Right cardiac atrium (tissue), 5 donors: ENCODE measurements at regions not wholly inside any gene's neighbourhood (a gene's known extent, or its start where the extent isn't known, plus 50 kb on each side); places are given as distances from the start of the nearest gene placed in this dataset.

ENCODE experiments used
- ATAC-seq, 2 donors: fragments of 200-7000 bp; cut with Tn5 transposase; one replicate each; pipeline versions ENCODE4 v1.8.0 to v1.9.1; 2020; ENCODE audit warnings: moderate library complexity in 2 of 2, mild to moderate bottlenecking in 1 of 2
- DNase-seq, 3 donors: peaks; one replicate each; pipeline ENCODE4 v3.0.0-alpha.2; 2020
- H3K27ac ChIP-seq: one replicate; pipeline ENCODE4 v1.5.1; 2013; ENCODE audit warnings: mild to moderate bottlenecking, low read length, control low read depth, moderate library complexity
- H3K27me3 ChIP-seq: one replicate; pipeline ENCODE4 v1.6.1; 2013; ENCODE audit not compliant: control insufficient read depth, insufficient read depth
- H3K4me1 ChIP-seq: one replicate; pipeline ENCODE4 v1.6.1; 2013; ENCODE audit warnings: low read length; ENCODE audit not compliant: control insufficient read depth, insufficient read depth
- H3K4me3 ChIP-seq: one replicate; pipeline ENCODE4 v1.5.1; 2013; ENCODE audit warnings: low read length, control low read depth
- H3K9me3 ChIP-seq: one replicate; pipeline ENCODE4 v1.6.1; 2013; ENCODE audit warnings: low read length; ENCODE audit not compliant: control insufficient read depth
- WGBS: extraction: QIAGEN DNeasy Blood & Tissue Kit; methylation state at CpG from one replicate; pipeline ENCODE4 v1.1.7; 2013; 5-methylcytosine and 5-hydroxymethylcytosine counted together
- intact Hi-C, 4 donors: fragments of 100-400 bp; cut with DNase I; formaldehyde crosslinking; loops; one replicate each; pipeline versions ENCODE4 v1.11.0 to v1.14.0; 2022 to 2023
- donor health status: healthy with polysubstance abuse.
- donor health status: DM: no; HTN: yes; CAD: no.
- donor health status: DM: no; HTN: no; CAD: no.
- donor health status: DM: no; HTN: yes; CAD: no; lungs with severe emphysema.
- donor health status: DM: yes; HTN: yes; CAD: no.

- 90% methylated on average over 10 of the region's 10 CpGs for WGBS
- H3K27ac ChIP-seq, result no peak overlapping the region
- peaks cover 5% of the 10 kb centered on the region for H3K9me3 ChIP-seq
- no peak for ATAC-seq
- no peak for DNase-seq
- H3K4me1 ChIP-seq, result no peaks in the 10 kb centered on the region
- H3K27me3 ChIP-seq, result no peaks in the 10 kb centered on the region
- intact Hi-C loops, result no loop called here
- H3K4me3 ChIP-seq, result no peak overlapping the region
These were observed 72.5 kb downstream of the FOXD2 start for GRCh38 chr1:47510282-47510811.

DNA sequence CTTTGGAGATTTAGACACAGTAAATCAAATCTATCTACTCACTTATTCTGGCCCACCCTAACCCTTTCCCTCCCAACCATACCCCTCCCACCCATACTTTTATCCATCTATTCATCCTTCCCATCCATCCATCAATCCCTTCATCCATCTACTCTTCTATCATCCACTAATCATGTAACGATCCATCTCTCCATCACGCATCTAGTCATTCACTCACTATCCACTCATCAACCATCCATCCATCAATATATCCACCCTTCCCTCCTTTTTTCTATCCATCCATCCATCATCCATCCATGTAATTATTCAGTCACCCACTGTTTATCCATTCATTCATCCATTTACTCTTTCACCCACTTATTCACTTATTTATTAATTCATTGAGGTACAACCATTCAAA, 74.0 kb downstream of the FOXD2 start:
- ATAC-seq, result no peak
- H3K9me3 ChIP-seq, result peaks cover 5% of the 10 kb centered on the region
- 95% methylated on average over 2 of the region's 2 CpGs for WGBS

GRCh38 chr1:47513393-47513792, 75.5 kb downstream of the FOXD2 start:
- Histone ChIP-seq H3K27me3 (no peaks in the 10 kb centered on the region), H3K9me3 (peaks cover 5% of the 10 kb centered on the region), H3K4me1 (no peaks in the 10 kb centered on the region), H3K4me3 (no peak overlapping the region), H3K27ac (no peak overlapping the region)
- no peak for ATAC-seq
- 84% methylated on average over 3 of the region's 3 CpGs for WGBS
- no peak for DNase-seq
- intact Hi-C loops, result no loop called here

More for the DNA sequence above, 74.0 kb downstream of the FOXD2 start:
- H3K27ac ChIP-seq, result no peak overlapping the region
- H3K27me3 ChIP-seq, result no peaks in the 10 kb centered on the region
- intact Hi-C loops, result no loop called here
- no peak overlapping the region for H3K4me3 ChIP-seq
- H3K4me1 ChIP-seq, result no peaks in the 10 kb centered on the region
- DNase-seq, result no peak

GRCh38 chr1:47514229-47514628, 76.4 kb downstream of the FOXD2 start:
- no peaks in the 10 kb centered on the region for H3K4me1 ChIP-seq
- intact Hi-C loops, result no loop called here
- no peak for DNase-seq

DNA sequence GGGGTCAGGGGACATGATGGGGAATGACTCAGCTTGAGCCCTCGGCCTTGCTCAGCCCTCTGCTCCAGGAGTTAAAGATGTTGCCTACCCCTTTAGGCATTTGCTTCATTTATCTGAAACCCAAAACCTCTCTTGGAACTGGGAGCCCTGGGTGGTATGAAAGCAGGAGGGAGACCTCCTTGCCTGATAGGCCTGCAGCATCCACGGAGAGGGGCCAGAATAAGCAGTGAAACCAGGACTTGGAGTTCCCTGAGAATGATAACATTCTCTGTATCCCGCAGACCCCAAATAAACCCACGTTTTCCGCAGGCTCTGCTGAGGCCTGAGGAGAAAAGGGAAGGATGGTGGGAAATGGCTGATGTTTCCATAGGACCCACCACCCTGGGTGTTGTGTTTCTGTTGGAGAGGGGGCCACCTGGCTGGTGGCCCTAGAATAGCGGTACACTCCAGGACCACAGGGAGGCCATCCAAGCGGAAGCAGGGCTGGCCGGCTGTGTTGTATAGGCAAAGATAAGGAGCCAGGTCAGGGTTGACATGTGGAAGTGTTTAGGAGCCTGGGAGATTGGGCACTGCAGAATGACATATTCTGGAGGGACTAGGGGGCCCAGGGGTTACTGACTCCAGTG, 77.4 kb downstream of the FOXD2 start:
- Histone ChIP-seq H3K27me3 (no peaks in the 10 kb centered on the region), H3K4me3 (no peak overlapping the region), H3K4me1 (no peaks in the 10 kb centered on the region), H3K27ac (no peak overlapping the region), H3K9me3 (peaks cover 5% of the 10 kb centered on the region)
- DNase-seq, result no peak
- 53% methylated on average over 8 of the region's 8 CpGs for WGBS
- no peak for ATAC-seq
- intact Hi-C loops, result no loop called here

More at GRCh38 chr1:47514229-47514628, 76.4 kb downstream of the FOXD2 start:
- Histone ChIP-seq H3K27ac (no peak overlapping the region), H3K27me3 (no peaks in the 10 kb centered on the region), H3K9me3 (peaks cover 5% of the 10 kb centered on the region), H3K4me3 (no peak overlapping the region)
- no peak for ATAC-seq

DNA sequence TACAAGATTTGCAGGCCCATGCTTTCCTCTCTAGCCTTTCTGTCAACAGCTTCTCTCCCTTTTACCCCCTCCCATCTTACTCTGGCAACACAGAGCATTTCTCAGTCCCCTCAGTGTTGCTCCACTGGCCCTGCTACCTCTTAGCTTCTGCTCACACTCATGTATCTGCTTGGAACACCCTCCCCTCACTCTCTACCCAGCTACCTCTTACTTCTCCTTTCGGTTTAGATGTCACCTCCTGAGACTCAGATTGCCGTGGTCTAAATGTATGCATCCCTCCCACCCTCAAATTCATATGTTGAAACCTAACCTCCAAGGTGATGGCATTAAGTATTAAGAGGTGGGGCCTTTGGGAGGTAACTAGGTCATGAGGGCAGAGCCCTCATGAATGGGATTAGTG, 80.1 kb downstream of the FOXD2 start:
- ATAC-seq, result no peak
- 88% methylated on average over 2 of the region's 2 CpGs for WGBS
- intact Hi-C loops, result no loop called here

DNA sequence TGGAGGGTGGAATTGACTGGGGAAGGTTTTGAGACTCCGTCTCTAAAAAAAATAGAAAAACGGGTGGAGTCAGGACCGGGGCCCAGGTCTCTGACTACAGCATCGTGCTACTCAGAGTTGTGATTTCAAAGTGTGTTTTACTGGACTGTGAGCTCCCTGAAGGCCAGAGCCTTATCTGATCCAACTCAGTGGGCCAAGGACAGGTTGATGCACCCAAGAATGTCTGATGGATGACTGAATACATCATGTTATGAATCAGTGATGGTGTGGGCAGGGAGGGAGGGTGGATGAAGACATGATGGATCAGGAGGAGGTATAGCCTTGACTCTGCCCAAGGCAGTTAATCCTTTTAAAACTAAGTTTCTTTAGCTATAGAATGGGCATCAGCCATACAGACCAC, 81.6 kb downstream of the FOXD2 start:
- WGBS, result 85% methylated on average over 4 of the region's 4 CpGs
- DNase-seq (no peak), ATAC-seq (no peak)
- H3K27ac ChIP-seq, result no peak overlapping the region
- intact Hi-C loops, result no loop called here
- no peak overlapping the region for H3K4me3 ChIP-seq
- no peaks in the 10 kb centered on the region for H3K27me3 ChIP-seq
- peaks cover 5% of the 10 kb centered on the region for H3K4me1 ChIP-seq
- H3K9me3 ChIP-seq, result peaks cover 1% of the 10 kb centered on the region

More for the DNA sequence above, 80.1 kb downstream of the FOXD2 start:
- Histone ChIP-seq H3K4me3 (no peak overlapping the region), H3K27me3 (no peaks in the 10 kb centered on the region), H3K4me1 (peaks cover 5% of the 10 kb centered on the region), H3K27ac (no peak overlapping the region), H3K9me3 (peaks cover 5% of the 10 kb centered on the region)
- DNase-seq, result no peak

DNA sequence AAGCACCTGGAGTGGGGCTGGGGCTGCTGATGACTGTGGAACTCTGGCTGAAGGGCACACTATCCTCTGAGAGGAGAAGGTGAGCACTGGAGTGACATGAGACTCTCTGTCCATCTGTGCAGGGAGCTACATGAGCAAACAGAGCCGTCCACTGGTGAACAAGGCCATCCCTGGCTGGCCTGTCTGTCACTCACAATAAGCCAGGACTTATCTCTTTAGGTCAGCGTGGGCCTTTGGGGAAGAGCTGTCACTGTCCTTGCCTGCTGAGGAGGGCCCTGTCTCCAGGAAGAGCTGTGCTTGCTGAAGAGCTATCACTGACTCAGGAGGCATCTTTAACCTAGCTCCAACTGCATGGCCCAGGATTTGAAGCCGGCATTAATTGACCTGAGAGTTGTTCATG, 82.1 kb downstream of the FOXD2 start:
- H3K4me3 ChIP-seq, result no peak overlapping the region
- peaks cover 5% of the 10 kb centered on the region for H3K4me1 ChIP-seq
- no peaks in the 10 kb centered on the region for H3K27me3 ChIP-seq
- intact Hi-C loops, result no loop called here
- WGBS, result 86% methylated on average over 3 of the region's 3 CpGs
- DNase-seq (no peak), ATAC-seq (no peak)
- H3K9me3 ChIP-seq, result no peaks in the 10 kb centered on the region
- no peak overlapping the region for H3K27ac ChIP-seq

DNA sequence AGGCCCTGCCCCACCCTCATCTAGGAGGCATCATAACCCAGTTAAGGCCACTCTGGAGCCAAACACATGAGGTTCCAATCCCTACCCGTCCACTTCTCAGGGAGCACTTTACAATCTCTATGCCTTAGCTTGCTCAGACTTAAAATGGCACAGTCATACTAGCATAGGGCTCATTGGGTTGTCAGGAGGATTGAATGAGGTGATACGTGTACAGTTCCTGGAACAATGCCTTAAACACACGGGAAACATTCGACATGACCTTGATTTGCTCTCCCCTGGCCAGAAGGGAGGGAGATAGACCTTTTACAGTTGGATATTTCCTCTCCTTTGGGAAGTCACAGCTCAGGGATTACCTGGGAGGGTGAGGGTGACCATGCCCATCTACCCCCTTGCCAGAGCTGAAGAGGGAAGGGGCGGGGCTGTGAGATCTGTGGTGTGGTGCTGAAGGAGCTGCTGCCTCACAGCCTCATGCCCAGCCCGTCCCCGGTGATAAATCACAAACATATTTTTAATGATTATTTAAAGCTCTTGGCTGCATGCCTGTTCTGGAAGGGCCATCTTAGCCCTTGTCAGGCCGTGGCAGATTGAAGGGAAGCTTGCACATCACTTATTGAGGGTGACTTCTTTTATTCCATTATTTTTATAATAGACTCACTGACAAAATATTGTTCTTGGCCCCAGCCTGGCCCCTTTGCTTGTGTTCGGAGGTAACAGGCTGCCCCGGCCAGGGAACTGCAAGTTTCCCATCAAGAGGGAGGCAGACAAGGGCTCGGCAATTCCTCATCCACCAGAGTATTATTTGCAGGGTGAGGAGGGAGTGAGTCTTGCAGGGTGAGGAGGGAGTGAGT, 83.4 kb downstream of the FOXD2 start:
- DNase-seq (peak in 2 of 3 donors; percentile 44 to 57), ATAC-seq (peak; percentile 45 to 86)
- Histone ChIP-seq H3K27ac (no peak overlapping the region), H3K9me3 (no peaks in the 10 kb centered on the region), H3K4me3 (no peak overlapping the region), H3K4me1 (peaks cover 5% of the 10 kb centered on the region), H3K27me3 (no peaks in the 10 kb centered on the region)
- intact Hi-C loops, result no loop called here
- WGBS, result 43% methylated on average over 11 of the region's 11 CpGs

DNA sequence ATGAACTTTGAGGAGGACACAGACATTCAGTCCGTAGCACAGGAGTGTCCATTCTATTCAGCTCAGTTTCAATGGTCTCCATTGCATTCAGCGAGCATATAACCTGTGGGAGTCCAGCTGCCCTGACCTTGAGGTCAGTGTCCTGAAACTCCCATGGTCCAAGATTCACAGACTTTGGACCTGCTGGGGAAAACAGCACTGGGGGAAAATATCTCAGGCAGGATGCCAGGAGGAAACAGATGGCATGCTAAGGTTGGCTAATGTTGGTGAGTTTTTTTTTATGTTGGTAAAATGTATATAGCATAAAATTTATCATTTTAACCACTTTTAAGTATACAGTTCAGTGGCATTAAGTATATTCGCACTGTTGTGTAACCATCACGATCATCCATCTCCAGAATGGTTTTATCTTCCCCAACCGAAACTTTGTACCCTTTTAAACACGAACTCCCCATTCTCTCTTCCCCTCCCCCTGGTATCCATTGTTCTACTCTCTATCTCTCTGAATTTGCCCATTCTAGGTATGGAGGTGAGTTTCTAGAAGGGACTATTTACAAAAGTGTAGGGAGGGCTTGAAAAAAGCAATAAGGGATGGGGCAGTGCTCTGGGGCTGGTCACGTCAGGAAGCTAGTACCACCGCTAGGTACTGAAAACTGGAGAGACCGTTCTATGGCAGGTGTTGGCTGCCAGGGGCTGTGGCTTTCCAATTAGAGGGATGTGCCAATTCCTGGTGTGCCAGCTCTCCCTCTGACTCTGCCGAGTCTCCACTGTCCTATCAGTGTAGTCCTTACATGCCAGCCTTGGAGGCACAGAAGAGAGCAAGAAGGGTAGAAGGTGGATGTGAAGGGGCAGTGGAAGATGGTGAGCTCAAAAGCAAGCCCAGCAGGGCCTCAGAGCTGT, 85.3 kb downstream of the FOXD2 start:
- H3K27ac ChIP-seq, result no peak overlapping the region
- H3K27me3 ChIP-seq, result no peaks in the 10 kb centered on the region
- no peaks in the 10 kb centered on the region for H3K9me3 ChIP-seq
- DNase-seq (no peak), ATAC-seq (no peak)
- intact Hi-C loops, result no loop called here
- H3K4me3 ChIP-seq, result no peak overlapping the region
- peaks cover 5% of the 10 kb centered on the region for H3K4me1 ChIP-seq
- 73% methylated on average over 10 of the region's 10 CpGs for WGBS

DNA sequence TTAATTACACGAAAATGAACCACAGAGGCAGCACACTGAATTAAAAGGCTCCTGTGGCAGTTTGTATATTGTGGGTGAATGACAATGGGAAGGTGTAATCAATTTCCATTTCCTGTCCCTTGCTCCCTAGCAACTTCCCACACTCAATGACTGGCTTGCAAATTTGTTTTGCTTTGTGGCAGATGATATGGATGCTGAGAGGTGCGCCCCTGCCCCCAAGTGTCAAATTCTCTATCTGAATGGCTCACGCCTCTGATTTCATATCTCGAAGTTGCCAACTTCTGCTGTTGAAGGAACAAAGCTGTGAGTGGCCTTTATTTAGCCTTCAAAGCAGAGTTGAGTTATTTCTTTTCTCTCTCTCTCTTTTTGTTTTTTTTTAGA, 86.0 kb downstream of the FOXD2 start:
- ATAC-seq (no peak), DNase-seq (no peak)
- H3K4me1 ChIP-seq, result peaks cover 5% of the 10 kb centered on the region
- intact Hi-C loops, result no loop called here
- no peak overlapping the region for H3K27ac ChIP-seq
- no peaks in the 10 kb centered on the region for H3K27me3 ChIP-seq
- no peaks in the 10 kb centered on the region for H3K9me3 ChIP-seq
- WGBS, result 36% methylated on average over 4 of the region's 4 CpGs
- no peak overlapping the region for H3K4me3 ChIP-seq
